Stimulated activated naive B cell treated with anti-CD40 and anti-IgM and Interleukin-4, amounts not matched to agents 10 μg/mL and 1 μg/mL and 100 μg/mL, for 72 hours (primary cell): ENCODE measurements at regions not wholly inside any gene's neighbourhood (a gene's known extent, or its start where the extent isn't known, plus 50 kb on each side); places are given as distances from the start of the nearest gene placed in this dataset.
"Not testable (repeated sequence)": the region's sequence is repeated elsewhere in the genome, so short reads cannot be mapped to it uniquely, and the experiment has no call there.

ENCODE experiments used
- ATAC-seq, 2 donors: fragments of 150-1000 bp; cut with Tn5 transposase; replicated peaks; 2 replicates each; pipeline ENCODE4 v1.10.0; 2021; ENCODE audit warnings: moderate library complexity in 1 of 2
- DNase-seq: peaks from one replicate; pipeline ENCODE4 v3.0.0; 2021
- H3K27ac Mint-ChIP-seq: one replicate; pipeline ENCODE4 v1.8.0; 2022; ENCODE audit warnings: mild to moderate bottlenecking, mixed read lengths
- H3K27me3 Mint-ChIP-seq, 2 donors: one replicate each; pipeline ENCODE4 v1.8.0; 2022; ENCODE audit warnings: mixed read lengths in 2 of 2
- H3K36me3 Mint-ChIP-seq, 2 donors: one replicate each; pipeline ENCODE4 v1.8.0; 2022; ENCODE audit warnings: mixed read lengths in 2 of 2, mild to moderate bottlenecking in 1 of 2
- H3K4me1 Mint-ChIP-seq, 2 donors: one replicate each; pipeline ENCODE4 v1.8.0; 2022; ENCODE audit warnings: mixed read lengths in 2 of 2, mild to moderate bottlenecking in 1 of 2
- H3K4me3 Mint-ChIP-seq, 2 donors: one replicate each; pipeline ENCODE4 v1.8.0; 2022; ENCODE audit warnings: mild to moderate bottlenecking in 2 of 2, mixed read lengths in 2 of 2, moderate library complexity in 1 of 2
- H3K9me3 Mint-ChIP-seq, 2 donors: one replicate each; pipeline ENCODE4 v1.8.0; 2022; ENCODE audit warnings: mixed read lengths in 2 of 2, mild to moderate bottlenecking in 1 of 2

GRCh38 chr5:44756097-44756496 is 52.6 kb upstream of the MRPS30 start:
- not testable (repeated sequence) for H3K27ac Mint-ChIP-seq, H3K4me3 Mint-ChIP-seq, H3K27me3 Mint-ChIP-seq, H3K36me3 Mint-ChIP-seq, DNase-seq, ATAC-seq, H3K4me1 Mint-ChIP-seq
- peaks cover 4 to 12% of the 10 kb centered on the region in 2 donors for H3K9me3 Mint-ChIP-seq

- H3K27ac Mint-ChIP-seq: no peak overlapping the region
- H3K4me1 Mint-ChIP-seq: no peaks in the 10 kb centered on the region
- no peak overlapping the region for H3K4me3 Mint-ChIP-seq
- peaks cover 0 to 5% of the 10 kb centered on the region in 2 donors for H3K9me3 Mint-ChIP-seq
- DNase-seq (no peak), ATAC-seq (no peak)
- no peaks in the 10 kb centered on the region for H3K27me3 Mint-ChIP-seq
- H3K36me3 Mint-ChIP-seq: no peaks in the 10 kb centered on the region
Measured at GRCh38 chr5:44747396-44747795, 61.4 kb upstream of the MRPS30 start.

- no peak for ATAC-seq
- DNase-seq: no peak
- H3K27ac Mint-ChIP-seq: no peak overlapping the region
- H3K27me3 Mint-ChIP-seq: no peaks in the 10 kb centered on the region
- no peaks in the 10 kb centered on the region for H3K4me1 Mint-ChIP-seq
- H3K4me3 Mint-ChIP-seq: no peak overlapping the region
- H3K9me3 Mint-ChIP-seq: no peaks in the 10 kb centered on the region
- no peaks in the 10 kb centered on the region for H3K36me3 Mint-ChIP-seq
Measured at GRCh38 chr5:44740660-44741059, 68.1 kb upstream of the MRPS30 start.

- H3K4me3 Mint-ChIP-seq: no peak overlapping the region
- peaks cover 0 to 8% of the 10 kb centered on the region in 2 donors for H3K9me3 Mint-ChIP-seq
- no peaks in the 10 kb centered on the region for H3K4me1 Mint-ChIP-seq
- H3K36me3 Mint-ChIP-seq: no peaks in the 10 kb centered on the region
- DNase-seq (no peak), ATAC-seq (no peak)
- H3K27me3 Mint-ChIP-seq: no peaks in the 10 kb centered on the region
- H3K27ac Mint-ChIP-seq: no peak overlapping the region
Measured at GRCh38 chr5:44729536-44729935, 79.2 kb upstream of the MRPS30 start.

GRCh38 chr5:44727100-44727499 is 81.6 kb upstream of the MRPS30 start:
- Mint-ChIP-seq H3K4me3 (no peak overlapping the region), H3K36me3 (no peaks in the 10 kb centered on the region), H3K9me3 (peaks cover 0 to 4% of the 10 kb centered on the region in 2 donors), H3K27me3 (no peaks in the 10 kb centered on the region), H3K4me1 (no peaks in the 10 kb centered on the region), H3K27ac (no peak overlapping the region)
- no peak for DNase-seq
- ATAC-seq: no peak

DNA sequence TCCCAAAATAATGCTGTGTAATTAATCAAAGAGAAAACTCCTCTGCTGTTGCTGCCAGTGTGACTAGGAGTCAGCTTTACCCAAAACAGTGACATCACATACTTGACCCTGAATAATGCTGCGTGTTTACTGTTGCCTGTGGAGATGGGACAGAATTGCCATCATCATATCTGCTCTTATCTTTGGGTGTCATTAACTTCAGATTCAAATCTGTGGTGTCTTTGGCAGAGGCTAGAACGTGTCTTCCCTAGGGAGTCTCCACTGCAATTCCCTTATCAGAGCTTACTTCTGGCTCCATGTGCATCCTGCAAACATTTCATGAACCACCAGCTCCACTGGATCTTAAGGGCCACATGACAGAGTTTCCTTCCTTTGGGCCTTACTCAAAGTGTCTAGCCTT is 88.9 kb upstream of the MRPS30 start:
- no peak for ATAC-seq
- peaks cover 4 to 5% of the 10 kb centered on the region in 2 donors for H3K9me3 Mint-ChIP-seq
- no peak for DNase-seq
- no peaks in the 10 kb centered on the region for H3K27me3 Mint-ChIP-seq
- no peaks in the 10 kb centered on the region for H3K4me1 Mint-ChIP-seq
- H3K36me3 Mint-ChIP-seq: no peaks in the 10 kb centered on the region
- no peak overlapping the region for H3K27ac Mint-ChIP-seq
- no peak overlapping the region for H3K4me3 Mint-ChIP-seq

- no peak for ATAC-seq
- Mint-ChIP-seq H3K4me1 (no peaks in the 10 kb centered on the region), H3K27ac (no peak overlapping the region), H3K36me3 (no peaks in the 10 kb centered on the region), H3K4me3 (no peak overlapping the region), H3K27me3 (no peaks in the 10 kb centered on the region), H3K9me3 (peaks cover 5 to 6% of the 10 kb centered on the region in 2 donors)
- no peak for DNase-seq
Measured at GRCh38 chr5:44714871-44715561, 93.7 kb upstream of the MRPS30 start.

DNA sequence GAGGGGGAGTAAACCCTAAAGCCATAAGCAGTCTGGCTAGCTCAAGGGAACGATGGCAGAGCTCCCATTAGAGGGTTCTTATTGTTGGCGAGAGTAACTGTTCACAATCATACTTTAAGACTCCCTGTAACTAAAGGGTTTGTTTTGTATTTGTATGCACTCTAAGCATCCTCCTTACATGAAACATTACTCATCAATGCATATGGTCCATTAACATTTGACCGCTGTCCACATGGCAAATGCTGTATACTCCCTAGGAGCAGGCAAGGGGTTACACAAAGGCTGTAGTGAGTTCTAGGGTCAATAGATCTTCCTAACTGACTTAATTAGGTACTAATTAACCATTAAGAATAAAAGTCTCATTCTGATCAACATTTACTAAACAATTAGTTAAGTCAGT is 95.3 kb upstream of the MRPS30 start:
- Mint-ChIP-seq H3K27ac (no peak overlapping the region), H3K4me1 (no peaks in the 10 kb centered on the region), H3K36me3 (no peaks in the 10 kb centered on the region), H3K9me3 (peaks cover 5 to 6% of the 10 kb centered on the region in 2 donors), H3K27me3 (no peaks in the 10 kb centered on the region), H3K4me3 (no peak overlapping the region)
- ATAC-seq: no peak
- DNase-seq: no peak

GRCh38 chr5:44711901-44712300 is 96.8 kb upstream of the MRPS30 start:
- H3K27ac Mint-ChIP-seq: no peak overlapping the region

GRCh38 chr5:44708602-44709001 is 100.1 kb upstream of the MRPS30 start:
- H3K9me3 Mint-ChIP-seq: peaks cover 0 to 4% of the 10 kb centered on the region in 2 donors
- no peaks in the 10 kb centered on the region for H3K4me1 Mint-ChIP-seq
- no peaks in the 10 kb centered on the region for H3K36me3 Mint-ChIP-seq
- DNase-seq (no peak), ATAC-seq (no peak)
- H3K27ac Mint-ChIP-seq: no peak overlapping the region
- no peaks in the 10 kb centered on the region for H3K27me3 Mint-ChIP-seq
- H3K4me3 Mint-ChIP-seq: no peak overlapping the region

More at GRCh38 chr5:44711901-44712300, 96.8 kb upstream of the MRPS30 start:
- H3K4me3 Mint-ChIP-seq: no peak overlapping the region
- peaks cover 5 to 9% of the 10 kb centered on the region in 2 donors for H3K9me3 Mint-ChIP-seq
- ATAC-seq: no peak
- no peaks in the 10 kb centered on the region for H3K36me3 Mint-ChIP-seq
- no peaks in the 10 kb centered on the region for H3K4me1 Mint-ChIP-seq
- no peak for DNase-seq
- no peaks in the 10 kb centered on the region for H3K27me3 Mint-ChIP-seq

DNA sequence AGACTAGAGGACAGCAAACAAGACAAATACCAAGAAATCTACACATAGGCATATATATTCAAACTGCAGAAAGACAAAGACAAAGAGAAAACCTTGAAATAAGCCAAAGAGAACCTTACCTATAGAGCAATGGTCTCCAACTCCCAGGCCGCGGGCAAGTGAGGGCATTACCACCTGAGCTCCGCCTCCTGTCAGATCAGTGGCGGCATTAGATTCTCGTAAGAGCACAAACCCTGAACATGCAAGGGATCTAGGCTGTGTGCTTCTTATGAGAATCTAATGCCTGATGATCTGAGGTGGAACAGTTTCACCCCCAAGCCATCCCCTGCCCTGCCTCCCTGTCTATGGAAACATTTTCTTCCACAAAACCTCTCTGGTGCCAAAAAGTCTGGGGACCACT is 101.0 kb upstream of the MRPS30 start:
- no peak overlapping the region for H3K4me3 Mint-ChIP-seq
- no peak for ATAC-seq
- no peak overlapping the region for H3K27ac Mint-ChIP-seq
- peaks cover 0 to 4% of the 10 kb centered on the region in 2 donors for H3K9me3 Mint-ChIP-seq
- no peaks in the 10 kb centered on the region for H3K27me3 Mint-ChIP-seq
- no peaks in the 10 kb centered on the region for H3K4me1 Mint-ChIP-seq
- no peak for DNase-seq
- H3K36me3 Mint-ChIP-seq: no peaks in the 10 kb centered on the region

GRCh38 chr5:44697025-44697424 is 111.7 kb upstream of the MRPS30 start:
- Mint-ChIP-seq H3K27ac (no peak overlapping the region), H3K36me3 (no peaks in the 10 kb centered on the region), H3K27me3 (no peaks in the 10 kb centered on the region), H3K4me3 (no peak overlapping the region), H3K4me1 (no peaks in the 10 kb centered on the region), H3K9me3 (peaks cover 0 to 2% of the 10 kb centered on the region in 2 donors)
- no peak for ATAC-seq
- no peak for DNase-seq

DNA sequence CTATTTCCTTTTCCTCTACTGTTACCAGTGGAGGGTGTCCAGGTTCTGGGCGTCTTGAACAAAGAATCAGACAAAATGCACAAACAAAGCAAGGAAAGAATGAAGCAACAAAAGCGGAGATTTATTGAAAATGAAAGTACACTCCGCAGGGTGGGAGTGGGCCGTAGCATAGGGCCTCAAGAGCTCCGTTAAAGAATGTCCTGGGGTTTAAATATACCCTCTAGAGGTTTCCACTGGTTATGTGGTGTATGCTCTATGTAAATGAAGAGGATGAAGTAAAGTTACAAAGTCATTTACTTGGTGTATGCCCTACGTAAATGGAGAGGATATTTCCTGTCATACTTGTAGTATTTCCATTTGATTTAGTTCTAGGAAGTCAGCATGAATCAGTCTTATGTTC is 113.5 kb upstream of the MRPS30 start:
- no peaks in the 10 kb centered on the region for H3K4me1 Mint-ChIP-seq
- no peaks in the 10 kb centered on the region for H3K36me3 Mint-ChIP-seq
- H3K27me3 Mint-ChIP-seq: no peaks in the 10 kb centered on the region
- DNase-seq (no peak), ATAC-seq (no peak)
- H3K9me3 Mint-ChIP-seq: peaks cover 0 to 2% of the 10 kb centered on the region in 2 donors
- no peak overlapping the region for H3K4me3 Mint-ChIP-seq
- no peak overlapping the region for H3K27ac Mint-ChIP-seq

DNA sequence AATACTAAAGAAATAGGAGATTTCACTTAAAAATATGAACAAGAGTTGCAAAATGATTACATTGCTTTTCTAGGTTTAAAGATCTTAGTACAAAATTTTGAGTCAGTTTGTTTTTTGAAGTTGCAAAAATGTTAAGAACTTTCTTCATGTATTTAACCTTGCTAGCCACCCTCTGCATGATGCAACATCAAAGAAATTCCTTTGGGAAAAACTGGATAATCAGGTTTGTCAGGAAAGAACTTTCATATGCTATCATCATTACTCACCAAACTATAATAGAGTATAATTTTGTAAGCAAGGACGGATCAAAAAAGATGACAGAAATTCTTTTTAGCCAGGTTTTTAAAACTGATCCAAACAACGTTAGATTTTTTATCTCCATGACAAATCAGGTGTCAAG is 116.9 kb upstream of the MRPS30 start:
- Mint-ChIP-seq H3K27me3 (no peaks in the 10 kb centered on the region), H3K4me1 (no peaks in the 10 kb centered on the region), H3K4me3 (no peak overlapping the region), H3K27ac (no peak overlapping the region), H3K9me3 (peaks cover 2 to 4% of the 10 kb centered on the region in 2 donors), H3K36me3 (no peaks in the 10 kb centered on the region)
- DNase-seq (no peak), ATAC-seq (no peak)

DNA sequence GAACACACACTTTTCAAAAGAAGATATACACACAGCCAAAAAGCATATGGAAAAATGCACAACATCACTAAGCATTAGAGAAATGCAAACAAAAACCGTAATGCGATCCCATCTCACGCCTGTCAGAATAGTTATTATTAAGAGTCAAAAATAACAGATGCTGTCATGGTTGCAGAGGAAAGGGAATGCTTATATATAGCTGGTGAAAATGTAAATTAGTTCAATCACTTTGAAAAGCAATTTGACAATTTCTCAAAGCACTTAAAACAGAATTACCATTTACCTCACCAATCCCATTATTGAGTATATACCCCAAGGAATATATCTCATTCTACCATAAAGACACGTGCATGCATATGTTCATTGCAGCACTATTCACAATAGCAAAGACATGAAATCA is 126.8 kb upstream of the MRPS30 start:
- no peak for ATAC-seq
- no peaks in the 10 kb centered on the region for H3K36me3 Mint-ChIP-seq

More for the DNA sequence above, 126.8 kb upstream of the MRPS30 start:
- DNase-seq: no peak
- no peaks in the 10 kb centered on the region for H3K4me1 Mint-ChIP-seq
- peaks cover 3 to 6% of the 10 kb centered on the region in 2 donors for H3K9me3 Mint-ChIP-seq
- no peaks in the 10 kb centered on the region for H3K27me3 Mint-ChIP-seq
- no peak overlapping the region for H3K4me3 Mint-ChIP-seq
- H3K27ac Mint-ChIP-seq: no peak overlapping the region
